WTC11 (cell line): ENCODE measurements at regions not wholly inside any gene's neighbourhood (a gene's known extent, or its start where the extent isn't known, plus 50 kb on each side); places are given as distances from the start of the nearest gene placed in this dataset.

Experiments
- ATAC-seq: fragments of 200-7000 bp; cut with Tn5 transposase; 2 replicates; pipeline ENCODE4 v1.10.0; 2021; ENCODE audit warnings: mild to moderate bottlenecking, moderate library complexity
- CTCF ChIA-PET: fragments of 300-600 bp; sonication (Branson Sonifier 250); formaldehyde crosslinking; loops from one replicate; lab custom pipeline; 2021; ENCODE audit warnings: antibody characterized with exemption; lab: Charles Lee
- POLR2A ChIA-PET: fragments of 350-600 bp; sonication (Branson Sonifier 250); formaldehyde crosslinking; loops from one replicate; lab custom pipeline; 2021; ENCODE audit warnings: antibody characterized with exemption; lab: Charles Lee
- DNase-seq: peaks from one replicate; pipeline ENCODE4 v3.0.0; 2021; ENCODE audit warnings: low spot score
- H3K27ac Mint-ChIP-seq: 2 replicates; pipeline ENCODE4 v1.8.0; 2021; ENCODE audit warnings: mixed read lengths
- H3K27me3 Mint-ChIP-seq: 2 replicates; pipeline ENCODE4 v1.8.0; 2021; ENCODE audit warnings: low read depth, mild to moderate bottlenecking, moderate library complexity, mixed read lengths
- H3K36me3 Mint-ChIP-seq: 2 replicates; pipeline ENCODE4 v1.8.0; 2021; ENCODE audit warnings: mixed read lengths
- H3K4me1 Mint-ChIP-seq: 2 replicates; pipeline ENCODE4 v1.8.0; 2022; ENCODE audit warnings: mixed read lengths
- H3K4me3 Mint-ChIP-seq: 2 replicates; pipeline ENCODE4 v1.8.0; 2021; ENCODE audit warnings: mild to moderate bottlenecking, moderate library complexity, mixed read lengths
- H3K9me3 Mint-ChIP-seq: 2 replicates; pipeline ENCODE4 v1.8.0; 2021; ENCODE audit warnings: mixed read lengths
- ATF2 ChIP-seq: sonication (generic); formaldehyde crosslinking; IDR thresholded peaks from 2 replicates; pipeline ENCODE4 v1.8.1; 2022; ENCODE audit warnings: low read depth, missing genetic modification reagents, borderline replicate concordance
- ATF6 ChIP-seq: sonication (generic); formaldehyde crosslinking; IDR thresholded peaks from 2 replicates; pipeline ENCODE4 v1.8.1; 2023; ENCODE audit warnings: mild to moderate bottlenecking, missing genetic modification reagents
- ERG ChIP-seq: fragments of 250-450 bp; sonication (Bioruptor Pico); IDR thresholded peaks from 2 replicates; pipeline ENCODE4 v1.8.0; 2021; ENCODE audit warnings: mild to moderate bottlenecking
- ESRRA ChIP-seq: sonication (generic); formaldehyde crosslinking; IDR thresholded peaks from 2 replicates; pipeline ENCODE4 v1.8.1; 2022; ENCODE audit warnings: mild to moderate bottlenecking, missing genetic modification reagents, borderline replicate concordance
- FOXJ3 ChIP-seq: sonication (generic); formaldehyde crosslinking; IDR thresholded peaks from 2 replicates; pipeline ENCODE4 v1.9.0; 2021; ENCODE audit warnings: missing genetic modification reagents, mild to moderate bottlenecking, borderline replicate concordance
- KAT7 ChIP-seq: sonication (generic); formaldehyde crosslinking; IDR thresholded peaks from 2 replicates; pipeline ENCODE4 v1.8.1; 2023; ENCODE audit warnings: missing genetic modification reagents, mild to moderate bottlenecking, borderline replicate concordance
- NFE2L1 ChIP-seq: sonication (generic); formaldehyde crosslinking; IDR thresholded peaks from 2 replicates; pipeline ENCODE4 v1.8.1; 2023; ENCODE audit warnings: missing genetic modification reagents
- RORB ChIP-seq: fragments of 250-450 bp; sonication (Bioruptor Pico); IDR thresholded peaks from 2 replicates; pipeline ENCODE4 v1.9.0; 2021; ENCODE audit warnings: mild to moderate bottlenecking
- TEAD4 ChIP-seq: sonication (generic); formaldehyde crosslinking; IDR thresholded peaks from 2 replicates; pipeline ENCODE4 v1.8.0; 2022; ENCODE audit warnings: mild to moderate bottlenecking, missing genetic modification reagents
- ZBTB43 ChIP-seq: sonication (generic); formaldehyde crosslinking; IDR thresholded peaks from 2 replicates; pipeline ENCODE4 v1.8.1; 2023; ENCODE audit warnings: mild to moderate bottlenecking, missing genetic modification reagents
- ZNF121 ChIP-seq: sonication (generic); formaldehyde crosslinking; IDR thresholded peaks from 2 replicates; pipeline ENCODE4 v1.8.0; 2023; ENCODE audit warnings: missing genetic modification reagents
- ZNF532 ChIP-seq: fragments of 250-450 bp; sonication (Bioruptor Pico); IDR thresholded peaks from 2 replicates; pipeline ENCODE4 v1.9.0; 2021; ENCODE audit warnings: mild to moderate bottlenecking, borderline replicate concordance
- TF ChIP-seq, protein P1 (sequence below): sonication (generic); formaldehyde crosslinking; IDR thresholded peaks from 2 replicates; pipeline ENCODE4 v1.8.0; 2023; ENCODE audit warnings: missing genetic modification reagents
- TF ChIP-seq, protein P2 (sequence below): sonication (generic); formaldehyde crosslinking; IDR thresholded peaks from 2 replicates; pipeline ENCODE4 v1.8.0; 2022; ENCODE audit warnings: mild to moderate bottlenecking, missing genetic modification reagents

- Mint-ChIP-seq H3K9me3 (no peaks in the 10 kb centered on the region), H3K36me3 (no peaks in the 10 kb centered on the region), H3K4me1 (no peaks in the 10 kb centered on the region), H3K27me3 (no peaks in the 10 kb centered on the region), H3K27ac (no peak overlapping the region), H3K4me3 (no peak overlapping the region)
- CTCF ChIA-PET = no interaction called here
- ATAC-seq (no peak), DNase-seq (no peak)
- TF ChIP-seq ATF2 (CRISPR knock-in tag) (no peak), ESRRA (CRISPR knock-in tag) (no peak), ZBTB43 (CRISPR knock-in tag) (no peak), TEAD4 (no peak), FOXJ3 (CRISPR knock-in tag) (no peak), RORB (CRISPR knock-in tag) (no peak), ERG (CRISPR knock-in tag) (no peak), ZNF532 (CRISPR knock-in tag) (no peak), KAT7 (CRISPR knock-in tag) (no peak), ZNF121 (CRISPR knock-in tag) (no peak), NFE2L1 (no peak), ATF6 (CRISPR knock-in tag) (no peak)
- TF ChIP-seq, protein P1, sequence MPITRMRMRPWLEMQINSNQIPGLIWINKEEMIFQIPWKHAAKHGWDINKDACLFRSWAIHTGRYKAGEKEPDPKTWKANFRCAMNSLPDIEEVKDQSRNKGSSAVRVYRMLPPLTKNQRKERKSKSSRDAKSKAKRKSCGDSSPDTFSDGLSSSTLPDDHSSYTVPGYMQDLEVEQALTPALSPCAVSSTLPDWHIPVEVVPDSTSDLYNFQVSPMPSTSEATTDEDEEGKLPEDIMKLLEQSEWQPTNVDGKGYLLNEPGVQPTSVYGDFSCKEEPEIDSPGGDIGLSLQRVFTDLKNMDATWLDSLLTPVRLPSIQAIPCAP (CRISPR knock-in tag) = no peak
- TF ChIP-seq, protein P2, sequence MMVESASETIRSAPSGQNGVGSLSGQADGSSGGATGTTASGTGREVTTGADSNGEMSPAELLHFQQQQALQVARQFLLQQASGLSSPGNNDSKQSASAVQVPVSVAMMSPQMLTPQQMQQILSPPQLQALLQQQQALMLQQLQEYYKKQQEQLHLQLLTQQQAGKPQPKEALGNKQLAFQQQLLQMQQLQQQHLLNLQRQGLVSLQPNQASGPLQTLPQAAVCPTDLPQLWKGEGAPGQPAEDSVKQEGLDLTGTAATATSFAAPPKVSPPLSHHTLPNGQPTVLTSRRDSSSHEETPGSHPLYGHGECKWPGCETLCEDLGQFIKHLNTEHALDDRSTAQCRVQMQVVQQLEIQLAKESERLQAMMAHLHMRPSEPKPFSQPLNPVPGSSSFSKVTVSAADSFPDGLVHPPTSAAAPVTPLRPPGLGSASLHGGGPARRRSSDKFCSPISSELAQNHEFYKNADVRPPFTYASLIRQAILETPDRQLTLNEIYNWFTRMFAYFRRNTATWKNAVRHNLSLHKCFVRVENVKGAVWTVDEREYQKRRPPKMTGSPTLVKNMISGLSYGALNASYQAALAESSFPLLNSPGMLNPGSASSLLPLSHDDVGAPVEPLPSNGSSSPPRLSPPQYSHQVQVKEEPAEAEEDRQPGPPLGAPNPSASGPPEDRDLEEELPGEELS (CRISPR knock-in tag) = no peak
- POLR2A ChIA-PET = no interaction called here
Observed at GRCh38 chr6:91904586-91905164, 1317.8 kb upstream of the MAP3K7 start.
